HEK293 (cell line): ENCODE measurements at regions not wholly inside any gene's neighbourhood (a gene's known extent, or its start where the extent isn't known, plus 50 kb on each side); places are given as distances from the start of the nearest gene placed in this dataset.

Source experiments
- CTCF ChIP-seq: fragments of 450-650 bp; formaldehyde crosslinking; IDR thresholded peaks from 2 replicates; pipeline ENCODE4 v1.5.1; 2016; ENCODE audit warnings: missing biosample characterization, missing genetic modification characterization
- ELK4 ChIP-seq: IDR thresholded peaks from 2 replicates; pipeline ENCODE4 v1.6.1; 2011; ENCODE audit warnings: mild to moderate bottlenecking, low read depth, low read length, borderline replicate concordance
- KLF1 ChIP-seq: fragments of 450-650 bp; formaldehyde crosslinking; IDR thresholded peaks from 2 replicates; pipeline ENCODE4 v1.5.1; 2016; ENCODE audit warnings: missing biosample characterization, missing genetic modification characterization
- PRDM10 ChIP-seq: fragments of 450-650 bp; formaldehyde crosslinking; IDR thresholded peaks from 2 replicates; pipeline ENCODE4 v1.5.1; 2016; ENCODE audit warnings: missing biosample characterization, missing genetic modification characterization
- ZBTB11 ChIP-seq: fragments of 450-650 bp; formaldehyde crosslinking; conservative IDR thresholded peaks from 2 replicates; pipeline ENCODE4 v1.5.1; 2016; ENCODE audit warnings: low read depth, missing biosample characterization, missing genetic modification characterization
- ZBTB7A ChIP-seq: fragments of 450-650 bp; formaldehyde crosslinking; IDR thresholded peaks from 2 replicates; pipeline ENCODE4 v1.5.1; 2016; ENCODE audit warnings: low read depth, missing biosample characterization, missing genetic modification characterization
- ZNF518A ChIP-seq: fragments of 450-650 bp; formaldehyde crosslinking; conservative IDR thresholded peaks from 2 replicates; pipeline ENCODE4 v1.5.1; 2016; ENCODE audit warnings: low read depth, missing biosample characterization, missing genetic modification characterization
- ZNF639 ChIP-seq: fragments of 450-650 bp; formaldehyde crosslinking; IDR thresholded peaks from 2 replicates; pipeline ENCODE4 v1.5.1; 2016; ENCODE audit warnings: missing biosample characterization, missing genetic modification characterization
- TF ChIP-seq, protein P1 (sequence below): fragments of 450-650 bp; formaldehyde crosslinking; IDR thresholded peaks from 2 replicates; pipeline ENCODE4 v1.5.1; 2016; ENCODE audit warnings: missing biosample characterization, missing genetic modification characterization

DNA sequence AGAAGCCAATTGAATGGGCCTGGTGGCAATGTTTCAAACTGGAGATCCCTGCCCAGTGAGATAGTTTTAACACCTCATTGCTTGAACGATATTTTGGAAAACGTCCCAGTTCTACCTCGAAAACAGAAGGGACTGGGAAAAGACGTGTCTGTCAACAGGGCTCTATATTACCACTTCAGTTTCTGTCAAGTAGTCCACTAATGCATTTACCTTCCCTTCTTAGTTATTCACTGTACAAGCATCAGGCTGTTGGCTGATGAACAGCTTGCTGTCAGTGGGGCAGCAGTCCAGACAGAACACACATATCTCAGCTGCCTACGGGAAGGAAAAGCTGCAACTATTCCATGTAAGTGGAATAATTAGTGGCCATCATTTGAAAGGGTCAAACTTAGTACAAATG lies 794.7 kb upstream of the GBE1 start:
- no peak for TF ChIP-seq PRDM10
- TF ChIP-seq CTCF = no peak
- TF ChIP-seq ZNF518A (tag by site-specific recombination) = no peak
- no peak for TF ChIP-seq ZNF639 (tag by site-specific recombination)
- no peak for TF ChIP-seq KLF1 (tag by site-specific recombination)
- no peak for TF ChIP-seq ELK4
- no peak for TF ChIP-seq ZBTB7A
- TF ChIP-seq ZBTB11 (tag by site-specific recombination) = no peak
- TF ChIP-seq, protein P1, sequence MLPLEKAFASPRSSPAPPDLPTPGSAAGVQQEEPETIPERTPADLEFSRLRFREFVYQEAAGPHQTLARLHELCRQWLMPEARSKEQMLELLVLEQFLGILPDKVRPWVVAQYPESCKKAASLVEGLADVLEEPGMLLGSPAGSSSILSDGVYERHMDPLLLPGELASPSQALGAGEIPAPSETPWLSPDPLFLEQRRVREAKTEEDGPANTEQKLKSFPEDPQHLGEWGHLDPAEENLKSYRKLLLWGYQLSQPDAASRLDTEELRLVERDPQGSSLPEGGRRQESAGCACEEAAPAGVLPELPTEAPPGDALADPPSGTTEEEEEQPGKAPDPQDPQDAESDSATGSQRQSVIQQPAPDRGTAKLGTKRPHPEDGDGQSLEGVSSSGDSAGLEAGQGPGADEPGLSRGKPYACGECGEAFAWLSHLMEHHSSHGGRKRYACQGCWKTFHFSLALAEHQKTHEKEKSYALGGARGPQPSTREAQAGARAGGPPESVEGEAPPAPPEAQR (tag by site-specific recombination) = no peak
